MM.1S (cell line): ENCODE measurements at regions not wholly inside any gene's neighbourhood (a gene's known extent, or its start where the extent isn't known, plus 50 kb on each side); places are given as distances from the start of the nearest gene placed in this dataset.
A peak's percentile ranks its signal among the peaks of the same experiment; 100 is the strongest.
"Not testable (repeated sequence)": the region's sequence is repeated elsewhere in the genome, so short reads cannot be mapped to it uniquely, and the experiment has no call there.

Source experiments
- DNase-seq: peaks from one replicate; pipeline ENCODE4 v3.0.0-alpha.2; 2015
- H2AFZ ChIP-seq: fragments of 300-600 bp; sonication (generic); 2 replicates; pipeline ENCODE4 v1.6.0; 2016; ENCODE audit warnings: antibody characterized with exemption, low read length
- H3F3A ChIP-seq: fragments of 300-600 bp; sonication (generic); 2 replicates; pipeline ENCODE4 v1.6.1; 2016; ENCODE audit warnings: mild to moderate bottlenecking, antibody characterized with exemption, low read length, moderate library complexity, mixed read lengths; ENCODE audit not compliant: insufficient read depth
- H3K27ac ChIP-seq: fragments of 300-600 bp; sonication (generic); 2 replicates; pipeline ENCODE4 v1.5.1; 2016; ENCODE audit warnings: mild to moderate bottlenecking, low read length
- H3K27me3 ChIP-seq: fragments of 300-600 bp; sonication (generic); replicated peaks from 2 replicates; pipeline ENCODE4 v1.6.0; 2016; ENCODE audit warnings: low read length; ENCODE audit not compliant: insufficient read depth
- H3K36me3 ChIP-seq: fragments of 300-600 bp; sonication (generic); replicated peaks from 2 replicates; pipeline ENCODE4 v1.6.1; 2016; ENCODE audit warnings: mild to moderate bottlenecking, low read length, mixed read lengths; ENCODE audit not compliant: insufficient read depth
- H3K4me1 ChIP-seq: fragments of 300-600 bp; sonication (generic); 2 replicates; pipeline ENCODE4 v1.6.1; 2016; ENCODE audit warnings: low read length, mixed read lengths
- H3K4me2 ChIP-seq: fragments of 300-600 bp; sonication (generic); 2 replicates; pipeline ENCODE4 v1.6.0; 2016; ENCODE audit warnings: low read depth, low read length
- H3K4me3 ChIP-seq: fragments of 300-600 bp; sonication (generic); 2 replicates; pipeline ENCODE4 v1.5.1; 2016; ENCODE audit warnings: low read length, mixed read lengths
- H3K79me2 ChIP-seq: fragments of 300-600 bp; sonication (generic); 2 replicates; pipeline ENCODE4 v1.6.1; 2016; ENCODE audit warnings: mixed run types, low read length, mixed read lengths
- H3K9ac ChIP-seq: fragments of 300-600 bp; sonication (generic); 2 replicates; pipeline ENCODE4 v1.6.1; 2016; ENCODE audit warnings: low read length, mixed read lengths
- H3K9me2 ChIP-seq: fragments of 300-600 bp; sonication (generic); replicated peaks from 2 replicates; pipeline ENCODE4 v1.6.1; 2016; ENCODE audit warnings: mild to moderate bottlenecking, low read length, mixed read lengths; ENCODE audit not compliant: insufficient read depth
- H3K9me3 ChIP-seq: fragments of 300-600 bp; sonication (generic); replicated peaks from 2 replicates; pipeline ENCODE4 v1.6.1; 2016; ENCODE audit warnings: mild to moderate bottlenecking, low read length, mixed read lengths; ENCODE audit not compliant: insufficient read depth
- H4K20me1 ChIP-seq: fragments of 300-600 bp; sonication (generic); 2 replicates; pipeline ENCODE4 v1.6.1; 2016; ENCODE audit warnings: mild to moderate bottlenecking, low read length, moderate library complexity, mixed read lengths; ENCODE audit not compliant: insufficient read depth
- EZH2 ChIP-seq: fragments of 300-600 bp; sonication (generic); optimal IDR thresholded peaks from 2 replicates; pipeline ENCODE3; 2017; ENCODE audit warnings: low read depth, mild to moderate bottlenecking, antibody characterized with exemption, low read length, mixed read lengths
- EZH2phosphoT487 ChIP-seq: fragments of 300-600 bp; sonication (generic); IDR thresholded peaks from 2 replicates; pipeline ENCODE4 v1.6.1; 2018; ENCODE audit warnings: antibody characterized with exemption, low read length
- TF ChIP-seq, protein P1 (sequence below): fragments of 300-600 bp; sonication (generic); IDR thresholded peaks from 2 replicates; pipeline ENCODE4 v1.5.1; 2016; ENCODE audit warnings: antibody characterized with exemption, low read length, mixed read lengths

DNA sequence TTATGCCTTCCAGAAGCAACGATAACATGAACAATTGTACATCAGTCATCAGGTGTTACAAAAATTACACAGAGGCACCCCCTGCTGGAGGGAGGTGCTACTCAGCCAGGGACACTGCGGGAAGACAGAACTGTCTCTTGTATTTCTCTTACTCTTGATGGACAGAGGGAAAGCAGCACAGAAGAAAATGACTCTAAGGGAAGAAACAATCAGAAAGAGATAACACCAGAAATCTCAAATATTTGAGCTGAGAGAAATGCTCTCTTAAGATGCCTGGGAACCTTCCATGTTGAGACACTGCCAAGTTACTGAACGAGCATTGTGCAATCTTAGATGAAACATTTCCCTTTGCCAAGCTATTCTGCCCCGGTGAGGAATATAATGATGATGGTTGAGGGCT lies 227.6 kb upstream of the NPSR1 start:
- Histone ChIP-seq H2AFZ (no peak overlapping the region), H3K4me1 (no peaks in the 10 kb centered on the region), H3K9me3 (no peaks in the 10 kb centered on the region), H3K27ac (no peak overlapping the region), H4K20me1 (no peaks in the 10 kb centered on the region), H3F3A (no peaks in the 10 kb centered on the region), H3K36me3 (no peaks in the 10 kb centered on the region), H3K9me2 (no peaks in the 10 kb centered on the region), H3K9ac (no peak overlapping the region), H3K4me2 (no peak overlapping the region), H3K4me3 (no peak overlapping the region), H3K27me3 (no peaks in the 10 kb centered on the region), H3K79me2 (no peaks in the 10 kb centered on the region)
- TF ChIP-seq, protein P1, sequence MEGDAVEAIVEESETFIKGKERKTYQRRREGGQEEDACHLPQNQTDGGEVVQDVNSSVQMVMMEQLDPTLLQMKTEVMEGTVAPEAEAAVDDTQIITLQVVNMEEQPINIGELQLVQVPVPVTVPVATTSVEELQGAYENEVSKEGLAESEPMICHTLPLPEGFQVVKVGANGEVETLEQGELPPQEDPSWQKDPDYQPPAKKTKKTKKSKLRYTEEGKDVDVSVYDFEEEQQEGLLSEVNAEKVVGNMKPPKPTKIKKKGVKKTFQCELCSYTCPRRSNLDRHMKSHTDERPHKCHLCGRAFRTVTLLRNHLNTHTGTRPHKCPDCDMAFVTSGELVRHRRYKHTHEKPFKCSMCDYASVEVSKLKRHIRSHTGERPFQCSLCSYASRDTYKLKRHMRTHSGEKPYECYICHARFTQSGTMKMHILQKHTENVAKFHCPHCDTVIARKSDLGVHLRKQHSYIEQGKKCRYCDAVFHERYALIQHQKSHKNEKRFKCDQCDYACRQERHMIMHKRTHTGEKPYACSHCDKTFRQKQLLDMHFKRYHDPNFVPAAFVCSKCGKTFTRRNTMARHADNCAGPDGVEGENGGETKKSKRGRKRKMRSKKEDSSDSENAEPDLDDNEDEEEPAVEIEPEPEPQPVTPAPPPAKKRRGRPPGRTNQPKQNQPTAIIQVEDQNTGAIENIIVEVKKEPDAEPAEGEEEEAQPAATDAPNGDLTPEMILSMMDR: peak; percentile 74
- TF ChIP-seq EZH2 (no peak), EZH2phosphoT487 (no peak)
- DNase-seq: peak; percentile 50

DNA sequence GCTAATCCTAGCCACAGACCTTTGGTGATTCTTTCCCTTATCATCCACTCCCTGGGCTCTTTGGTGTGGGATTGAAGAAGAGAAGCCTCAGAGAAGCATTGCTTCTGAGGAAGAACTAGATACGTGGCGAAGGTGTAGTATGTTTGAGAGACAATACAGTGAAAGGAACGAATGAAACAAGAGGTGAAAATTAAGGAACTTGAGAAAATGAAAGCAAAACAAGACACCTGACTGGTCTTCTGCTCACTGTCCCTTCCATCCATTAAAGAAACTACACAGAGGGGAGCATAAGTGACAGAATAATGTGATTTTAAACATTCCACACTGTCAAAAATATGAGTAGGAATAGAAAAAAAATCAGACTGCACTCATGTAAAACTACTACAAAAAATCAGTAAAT lies 219.6 kb upstream of the NPSR1 start:
- Histone ChIP-seq H3K9ac (peak overlapping the region; percentile 44; the same call in 1 of the 2 replicates), H4K20me1 (no peaks in the 10 kb centered on the region), H3K4me2 (peak overlapping the region; percentile 80), H3K27me3 (no peaks in the 10 kb centered on the region), H3K4me1 (peaks cover 8% of the 10 kb centered on the region; the same call in 1 of the 2 replicates), H3F3A (no peaks in the 10 kb centered on the region), H3K79me2 (no peaks in the 10 kb centered on the region), H3K9me2 (no peaks in the 10 kb centered on the region), H3K27ac (peak overlapping the region; percentile 44; the same call in 1 of the 2 replicates), H3K4me3 (peak overlapping the region; percentile 71), H3K9me3 (no peaks in the 10 kb centered on the region), H2AFZ (peak overlapping the region; percentile 92), H3K36me3 (no peaks in the 10 kb centered on the region)
- TF ChIP-seq EZH2phosphoT487: no peak
- TF ChIP-seq, protein P1: no peak
- TF ChIP-seq EZH2: no peak
- peak; percentile 40 for DNase-seq

DNA sequence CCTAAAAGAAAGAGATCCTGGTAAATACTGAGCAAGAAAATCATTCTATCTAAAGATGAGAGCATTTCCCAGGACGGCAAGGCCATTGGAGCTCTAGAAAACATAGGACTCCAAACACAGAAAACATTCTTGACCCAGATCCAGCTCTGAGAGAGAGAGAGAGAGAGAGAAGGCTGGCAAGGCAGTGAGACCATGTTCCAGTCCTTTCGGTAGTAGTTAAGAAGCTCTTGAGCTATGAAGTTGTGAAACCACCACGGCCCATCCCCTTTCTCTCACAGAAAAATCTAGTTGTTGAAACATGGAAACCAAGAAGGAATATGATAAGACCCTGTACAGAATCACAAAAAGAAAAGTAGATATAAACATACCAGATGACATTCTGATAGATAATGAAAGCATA lies 212.4 kb upstream of the NPSR1 start:
- H3K4me1 ChIP-seq: no peaks in the 10 kb centered on the region
- no peaks in the 10 kb centered on the region for H3K27me3 ChIP-seq
- no peak overlapping the region for H3K4me2 ChIP-seq
- no peak overlapping the region for H3K27ac ChIP-seq
- no peaks in the 10 kb centered on the region for H3K9me3 ChIP-seq
- H3K9me2 ChIP-seq: no peaks in the 10 kb centered on the region
- H4K20me1 ChIP-seq: no peaks in the 10 kb centered on the region
- H3K9ac ChIP-seq: no peak overlapping the region
- no peak overlapping the region for H3K4me3 ChIP-seq
- H3K79me2 ChIP-seq: no peaks in the 10 kb centered on the region
- TF ChIP-seq EZH2 (no peak), EZH2phosphoT487 (no peak)
- TF ChIP-seq, protein P1: no peak
- DNase-seq: no peak
- H3F3A ChIP-seq: no peaks in the 10 kb centered on the region
- no peak overlapping the region for H2AFZ ChIP-seq
- no peaks in the 10 kb centered on the region for H3K36me3 ChIP-seq

DNA sequence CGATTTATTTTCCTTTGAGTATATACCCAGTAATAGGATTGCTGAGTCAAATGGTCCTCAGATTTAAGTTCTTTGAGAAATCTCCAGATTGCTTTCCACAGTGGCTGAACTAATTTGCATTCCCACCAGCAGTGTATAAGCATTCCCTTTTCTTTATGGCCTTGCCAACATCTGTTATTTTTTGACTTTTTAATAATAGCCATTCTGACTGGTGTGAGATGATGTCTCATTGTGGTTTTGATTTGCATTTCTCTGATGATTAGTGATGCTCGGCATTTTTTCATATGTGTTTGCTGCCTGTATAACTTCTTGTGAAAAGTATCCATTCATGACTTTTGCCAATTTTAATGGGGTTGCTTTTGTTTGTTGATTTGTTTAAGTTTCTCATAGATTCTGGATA lies 209.5 kb upstream of the NPSR1 start:
- H3K79me2 ChIP-seq, H3K4me1 ChIP-seq, H2AFZ ChIP-seq, H3K27ac ChIP-seq, H3K4me3 ChIP-seq, H3K9ac ChIP-seq, H3K36me3 ChIP-seq, H3K9me3 ChIP-seq, H3K9me2 ChIP-seq, H3K27me3 ChIP-seq, DNase-seq, H4K20me1 ChIP-seq, H3K4me2 ChIP-seq, H3F3A ChIP-seq: not testable (repeated sequence)
